ENCODE measurements at regions not wholly inside any gene's neighbourhood (a gene's known extent, or its start where the extent isn't known, plus 50 kb on each side); places are given as distances from the start of the nearest gene placed in this dataset.

GRCh38 chr18:71431689-71432088, 1112.5 kb downstream of the CBLN2 start:
- Mint-ChIP-seq H3K4me1 (peaks cover 1% of the 10 kb centered on the region), H3K4me3 (no peak overlapping the region), H3K27ac (no peak overlapping the region), H3K27me3 (ENCODE audit: low read depth) (no peaks in the 10 kb centered on the region), H3K9me3 (no peaks in the 10 kb centered on the region), H3K36me3 (no peaks in the 10 kb centered on the region)
- no peak for TF ChIP-seq CTCF (IDR thresholded peaks at IDR 0.05; ENCODE audit: unreplicated experiment)
- DNase-seq (ENCODE audit: low spot score in 2 of 2, unreplicated experiment in 2 of 2), result no peak

GRCh38 chr18:71431171-71431570, 1113.0 kb downstream of the CBLN2 start:
- Mint-ChIP-seq H3K27me3 (ENCODE audit: low read depth) (no peaks in the 10 kb centered on the region), H3K9me3 (no peaks in the 10 kb centered on the region), H3K4me3 (no peak overlapping the region), H3K27ac (no peak overlapping the region), H3K4me1 (peaks cover 1% of the 10 kb centered on the region), H3K36me3 (no peaks in the 10 kb centered on the region)
- no peak for DNase-seq (ENCODE audit: low spot score in 2 of 2, unreplicated experiment in 2 of 2)
- no peak for TF ChIP-seq CTCF (IDR thresholded peaks at IDR 0.05; ENCODE audit: unreplicated experiment)

GRCh38 chr18:71426441-71426840, 1117.7 kb downstream of the CBLN2 start:
- no peak for DNase-seq (ENCODE audit: low spot score in 2 of 2, unreplicated experiment in 2 of 2)
- H3K9me3 Mint-ChIP-seq, result peaks cover 11% of the 10 kb centered on the region
- H3K27me3 Mint-ChIP-seq (ENCODE audit: low read depth), result no peaks in the 10 kb centered on the region
- no peaks in the 10 kb centered on the region for H3K4me1 Mint-ChIP-seq
- H3K4me3 Mint-ChIP-seq, result no peak overlapping the region
- H3K27ac Mint-ChIP-seq, result no peak overlapping the region
- no peaks in the 10 kb centered on the region for H3K36me3 Mint-ChIP-seq
- peak; percentile 64 for TF ChIP-seq CTCF (IDR thresholded peaks at IDR 0.05; ENCODE audit: unreplicated experiment)

GRCh38 chr18:71405169-71405809, 1116.4 kb downstream of the SOCS6 start:
- Mint-ChIP-seq H3K27ac (no peak overlapping the region), H3K27me3 (ENCODE audit: low read depth) (peaks cover 4% of the 10 kb centered on the region), H3K4me3 (no peak overlapping the region), H3K9me3 (no peaks in the 10 kb centered on the region), H3K36me3 (no peaks in the 10 kb centered on the region), H3K4me1 (no peaks in the 10 kb centered on the region)
- DNase-seq (ENCODE audit: low spot score in 2 of 2, unreplicated experiment in 2 of 2), result no peak
- TF ChIP-seq CTCF (IDR thresholded peaks at IDR 0.05; ENCODE audit: unreplicated experiment), result no peak

GRCh38 chr18:71403501-71403900, 1114.7 kb downstream of the SOCS6 start:
- no peaks in the 10 kb centered on the region for H3K36me3 Mint-ChIP-seq
- H3K4me3 Mint-ChIP-seq, result no peak overlapping the region
- H3K27me3 Mint-ChIP-seq (ENCODE audit: low read depth), result peaks cover 4% of the 10 kb centered on the region
- no peak overlapping the region for H3K27ac Mint-ChIP-seq
- no peak for TF ChIP-seq CTCF (IDR thresholded peaks at IDR 0.05; ENCODE audit: unreplicated experiment)
- no peak for DNase-seq (ENCODE audit: low spot score in 2 of 2, unreplicated experiment in 2 of 2)
- H3K9me3 Mint-ChIP-seq, result no peaks in the 10 kb centered on the region
- no peaks in the 10 kb centered on the region for H3K4me1 Mint-ChIP-seq

- no peaks in the 10 kb centered on the region for H3K4me1 Mint-ChIP-seq
- H3K36me3 Mint-ChIP-seq, result no peaks in the 10 kb centered on the region
- H3K9me3 Mint-ChIP-seq, result no peaks in the 10 kb centered on the region
- no peak for DNase-seq (ENCODE audit: low spot score in 2 of 2, unreplicated experiment in 2 of 2)
- TF ChIP-seq CTCF (IDR thresholded peaks at IDR 0.05; ENCODE audit: unreplicated experiment), result no peak
- H3K4me3 Mint-ChIP-seq, result no peak overlapping the region
- H3K27ac Mint-ChIP-seq, result no peak overlapping the region
- H3K27me3 Mint-ChIP-seq (ENCODE audit: low read depth), result peaks cover 9% of the 10 kb centered on the region
These were observed 1109.7 kb downstream of the SOCS6 start for GRCh38 chr18:71398531-71398930.
